Keratinocyte (primary cell): ENCODE measurements at regions not wholly inside any gene's neighbourhood (a gene's known extent, or its start where the extent isn't known, plus 50 kb on each side); places are given as distances from the start of the nearest gene placed in this dataset.

Source experiments
- CTCF ChIP-seq, 3 experiments: IDR thresholded peaks in 1 of 3; conservative IDR thresholded peaks in 1 of 3; optimal IDR thresholded peaks in 1 of 3; 2 replicates in 2 of 3; 3 replicates in 1 of 3; pipeline versions ENCODE3 to v1.5.1; 2011; ENCODE audit warnings: low read length in 3 of 3, mild to moderate bottlenecking in 3 of 3, moderate library complexity in 2 of 3, control low read depth in 1 of 3, inconsistent platforms in 1 of 3; ENCODE audit not compliant: insufficient read depth in 2 of 3; ENCODE audit errors: extremely low read depth in 1 of 3
- EZH2 ChIP-seq: IDR thresholded peaks from one replicate; pipeline ENCODE4 v1.6.1; 2012; ENCODE audit warnings: inconsistent platforms, mild to moderate bottlenecking, low read length, moderate library complexity

- TF ChIP-seq CTCF (optimal IDR thresholded peaks at IDR 0.05 in 1 of 3, IDR thresholded peaks at IDR 0.05 in 1 of 3, conservative IDR thresholded peaks at IDR 0.05 in 1 of 3; ENCODE audit: extremely low read depth in 1 of 3, insufficient read depth in 2 of 3, low read length in 3 of 3) (no peak), EZH2 (no peak)
These were observed 779.0 kb downstream of the SQOR start for GRCh38 chr15:46413799-46414198.
